ENCODE measurements at regions not wholly inside any gene's neighbourhood (a gene's known extent, or its start where the extent isn't known, plus 50 kb on each side); places are given as distances from the start of the nearest gene placed in this dataset.

GRCh38 chr6:164214066-164214465, 799.5 kb downstream of the QKI start:
- no peak for TF ChIP-seq GLIS3 (CRISPR knock-in tag; IDR thresholded peaks at IDR 0.05)
- no peak for TF ChIP-seq TOX (CRISPR knock-in tag; IDR thresholded peaks at IDR 0.05; ENCODE audit: borderline replicate concordance)
- TF ChIP-seq ESRRG (CRISPR knock-in tag; IDR thresholded peaks at IDR 0.05): no peak
- TF ChIP-seq CSDC2 (CRISPR knock-in tag; IDR thresholded peaks at IDR 0.05): no peak
- no peak for TF ChIP-seq ZC3H10 (CRISPR knock-in tag; IDR thresholded peaks at IDR 0.05)
- no peak for TF ChIP-seq SNAI2 (CRISPR knock-in tag; IDR thresholded peaks at IDR 0.05)
- no peak for TF ChIP-seq TCF4 (CRISPR knock-in tag; IDR thresholded peaks at IDR 0.05; ENCODE audit: borderline replicate concordance)
- TF ChIP-seq POU6F1 (CRISPR knock-in tag; IDR thresholded peaks at IDR 0.05; ENCODE audit: borderline replicate concordance, low read depth): no peak
- TF ChIP-seq ZFP30 (CRISPR knock-in tag; IDR thresholded peaks at IDR 0.05): no peak
- no peak for TF ChIP-seq ZNF8 (CRISPR knock-in tag; IDR thresholded peaks at IDR 0.05)
- no peak for TF ChIP-seq ARNTL (CRISPR knock-in tag; IDR thresholded peaks at IDR 0.05; ENCODE audit: borderline replicate concordance, low read depth)
- no peak for TF ChIP-seq PATZ1 (CRISPR knock-in tag; IDR thresholded peaks at IDR 0.05; ENCODE audit: borderline replicate concordance)
- no peak for TF ChIP-seq OSR1 (CRISPR knock-in tag; IDR thresholded peaks at IDR 0.05)
- TF ChIP-seq ISL1 (CRISPR knock-in tag; IDR thresholded peaks at IDR 0.05): no peak
- no peak for ATAC-seq

- no peak for ATAC-seq
- TF ChIP-seq RARB (CRISPR knock-in tag; IDR thresholded peaks at IDR 0.05) (no peak), CREB5 (CRISPR knock-in tag; IDR thresholded peaks at IDR 0.05; ENCODE audit: low read depth) (no peak), PATZ1 (CRISPR knock-in tag; IDR thresholded peaks at IDR 0.05; ENCODE audit: borderline replicate concordance) (no peak), ZFP3 (CRISPR knock-in tag; IDR thresholded peaks at IDR 0.05) (no peak), BACH2 (CRISPR knock-in tag; IDR thresholded peaks at IDR 0.05; ENCODE audit: borderline replicate concordance) (no peak), TCF4 (CRISPR knock-in tag; IDR thresholded peaks at IDR 0.05; ENCODE audit: borderline replicate concordance) (no peak)
Measured at GRCh38 chr6:164211254-164211653, 796.7 kb downstream of the QKI start.

GRCh38 chr6:164210783-164211182, 796.3 kb downstream of the QKI start:
- TF ChIP-seq CSRNP3 (CRISPR knock-in tag; IDR thresholded peaks at IDR 0.05) (no peak), POU6F1 (CRISPR knock-in tag; IDR thresholded peaks at IDR 0.05; ENCODE audit: borderline replicate concordance, low read depth) (no peak), CREB5 (CRISPR knock-in tag; IDR thresholded peaks at IDR 0.05; ENCODE audit: low read depth) (no peak), ZFP30 (CRISPR knock-in tag; IDR thresholded peaks at IDR 0.05) (no peak), ESRRG (CRISPR knock-in tag; IDR thresholded peaks at IDR 0.05) (no peak), ZNF565 (CRISPR knock-in tag; conservative IDR thresholded peaks at IDR 0.05; ENCODE audit: low read depth) (no peak), TSHZ2 (CRISPR knock-in tag; IDR thresholded peaks at IDR 0.05) (no peak), ZFP3 (CRISPR knock-in tag; IDR thresholded peaks at IDR 0.05) (no peak), ZNF70 (CRISPR knock-in tag; IDR thresholded peaks at IDR 0.05) (no peak), TOX (CRISPR knock-in tag; IDR thresholded peaks at IDR 0.05; ENCODE audit: borderline replicate concordance) (no peak), OSR1 (CRISPR knock-in tag; IDR thresholded peaks at IDR 0.05) (no peak), ISL1 (CRISPR knock-in tag; IDR thresholded peaks at IDR 0.05) (no peak)
- ATAC-seq: no peak

All from SK-N-SH treated with all-trans-retinoic acid at 6 μM for 48 hours (cell line).